ENCODE measurements at regions not wholly inside any gene's neighbourhood (a gene's known extent, or its start where the extent isn't known, plus 50 kb on each side); places are given as distances from the start of the nearest gene placed in this dataset.

- no TSS peak for BruUV-seq (replicated peaks)
- no peaks in the 10 kb centered on the region for H3K9me1 ChIP-seq (ENCODE audit: insufficient read depth, low read length)
- WGBS, 2 experiments (ENCODE audit: extremely low coverage in 2 of 2, insufficient read length in 1 of 2): no CpG with 5 or more reads among the region's 4 CpGs
Measured at GRCh38 chr15:45744236-45744589, 109.4 kb downstream of the SQOR start.

More at GRCh38 chr15:45744236-45744589, 109.4 kb downstream of the SQOR start:
- no peak overlapping the region for H4K5ac ChIP-seq (ENCODE audit: low read depth, low read length)
- TF ChIP-seq BHLHE40 (IDR thresholded peaks at IDR 0.05; ENCODE audit: low read depth, low read length) (no peak), POLR2A (IDR thresholded peaks at IDR 0.05; ENCODE audit: low read depth, low read length) (no peak), NFE2L2 (IDR thresholded peaks at IDR 0.05; ENCODE audit: low read depth, low read length) (no peak), MAFK (IDR thresholded peaks at IDR 0.05; ENCODE audit: low read depth, low read length) (no peak), ELK1 (IDR thresholded peaks at IDR 0.05; ENCODE audit: borderline replicate concordance, low read depth, low read length) (no peak), USF2 (IDR thresholded peaks at IDR 0.05; ENCODE audit: low read depth, low read length) (no peak), FOS (IDR thresholded peaks at IDR 0.05; ENCODE audit: low read depth, low read length) (no peak), CTCF (conservative IDR thresholded peaks at IDR 0.05; ENCODE audit: low read depth, low read length) (no peak), MAZ (IDR thresholded peaks at IDR 0.05; ENCODE audit: borderline replicate concordance, low read depth, low read length) (no peak), RFX5 (IDR thresholded peaks at IDR 0.05; ENCODE audit: low read depth, low read length) (no peak), CHD1 (IDR thresholded peaks at IDR 0.05; ENCODE audit: low read depth, low read length) (no peak), RAD21 (IDR thresholded peaks at IDR 0.05; ENCODE audit: low read length) (no peak), MXI1 (IDR thresholded peaks at IDR 0.05; ENCODE audit: borderline replicate concordance, low read depth, low read length) (no peak), RCOR1 (IDR thresholded peaks at IDR 0.05; ENCODE audit: insufficient replicate concordance, low read length) (no peak), SMC3 (IDR thresholded peaks at IDR 0.05; ENCODE audit: low read depth, low read length) (no peak), CEBPB (IDR thresholded peaks at IDR 0.05; ENCODE audit: low read depth, low read length) (no peak)
- H3K23ac ChIP-seq (ENCODE audit: low read depth, low read length): no peak overlapping the region
- no peak overlapping the region for H2BK5ac ChIP-seq (ENCODE audit: low read depth, low read length, poor library complexity, severe bottlenecking)
- H3K4me2 ChIP-seq (ENCODE audit: low read depth, low read length): no peak overlapping the region
- no peak overlapping the region for H4K8ac ChIP-seq (ENCODE audit: low read depth in 2 of 2, low read length in 2 of 2)
- H4K91ac ChIP-seq (ENCODE audit: insufficient read depth, low read depth, low read length): no peak overlapping the region
- H3K18ac ChIP-seq (ENCODE audit: low read depth, low read length): no peak overlapping the region
- H2BK20ac ChIP-seq (ENCODE audit: low read depth, low read length): no peak overlapping the region
- no peak overlapping the region for H3K14ac ChIP-seq (replicated peaks; ENCODE audit: low read depth, low read length)
- H2AK5ac ChIP-seq (ENCODE audit: low read depth, low read length): no peak overlapping the region
- H3K79me1 ChIP-seq (ENCODE audit: low read depth in 1 of 2, low read length in 2 of 2): no peaks in the 10 kb centered on the region
- no peak overlapping the region for H2BK120ac ChIP-seq (ENCODE audit: low read depth, low read length)
- no peaks in the 10 kb centered on the region for H3K36me3 ChIP-seq (ENCODE audit: control insufficient read depth, insufficient read depth, low read length)
- H3K4me3 ChIP-seq (ENCODE audit: insufficient read depth, low read depth, low read length): no peak overlapping the region
- no peaks in the 10 kb centered on the region for H3K9me3 ChIP-seq (ENCODE audit: control insufficient read depth, insufficient read depth, low read length)
- ChIA-PET POLR2A (ENCODE audit: unreplicated experiment) (no interaction called here), CTCF (no interaction called here)
- DNase-seq (no peak), ATAC-seq (ENCODE audit: low read depth) (no peak)
- H3K27me3 ChIP-seq (ENCODE audit: control insufficient read depth, insufficient read depth, low read length): no peaks in the 10 kb centered on the region
- no peak overlapping the region for H2AK9ac ChIP-seq (replicated peaks; ENCODE audit: low read depth, low read length, poor library complexity)
- no peak overlapping the region for H2AFZ ChIP-seq (replicated peaks; ENCODE audit: low read length, poor library complexity)
- no peak overlapping the region for H2BK15ac ChIP-seq (ENCODE audit: low read depth, low read length)
- no peak overlapping the region for H3K9ac ChIP-seq (ENCODE audit: low read depth, low read length)
- H3K4me1 ChIP-seq (ENCODE audit: control insufficient read depth, insufficient read depth, low read length): no peaks in the 10 kb centered on the region
- H3K56ac ChIP-seq (ENCODE audit: extremely low read depth, insufficient read depth, low read length): no peak overlapping the region
- dilution Hi-C loops (cut with HindIII; ENCODE audit: low sequenced_read_pairs, unreplicated experiment) (no loop called here), in situ Hi-C loops (cut with MboI; ENCODE audit: low sequenced_read_pairs) (no loop called here), intact Hi-C loops (cut with micrococcal nuclease) (no loop called here)
- H3K4ac ChIP-seq (ENCODE audit: low read depth, low read length): no peak overlapping the region
- H3K27ac ChIP-seq (ENCODE audit: insufficient read depth, low read length): no peak overlapping the region
- H4K20me1 ChIP-seq (ENCODE audit: insufficient read depth, low read length): no peaks in the 10 kb centered on the region

Data from IMR-90 (cell line).